GM23338 (cell line): ENCODE measurements at regions not wholly inside any gene's neighbourhood (a gene's known extent, or its start where the extent isn't known, plus 50 kb on each side); places are given as distances from the start of the nearest gene placed in this dataset.
"Not testable (repeated sequence)": the region's sequence is repeated elsewhere in the genome, so short reads cannot be mapped to it uniquely, and the experiment has no call there.

ENCODE experiments used
- ATAC-seq: fragments of 200-7000 bp; cut with Tn5 transposase; 3 replicates; pipeline ENCODE4 v1.9.1; 2020
- DNase-seq: peaks from one replicate; pipeline ENCODE4 v3.0.0-alpha.2; 2015; ENCODE audit warnings: low spot score
- H2AFZ ChIP-seq: fragments of 200-600 bp; sonication (generic); 2 replicates; pipeline ENCODE4 v1.8.0; 2016; ENCODE audit warnings: antibody characterized with exemption, mild to moderate bottlenecking, moderate library complexity
- H3F3A ChIP-seq: fragments of 200-600 bp; sonication (generic); replicated peaks from 2 replicates; pipeline ENCODE4 v1.8.0; 2017; ENCODE audit warnings: antibody characterized with exemption, mixed run types, low read depth
- H3K27ac ChIP-seq: fragments of 200-600 bp; sonication (generic); 2 replicates; pipeline ENCODE4 v1.6.1; 2016; ENCODE audit warnings: low read depth
- H3K27me3 ChIP-seq: fragments of 200-600 bp; sonication (generic); 2 replicates; pipeline ENCODE4 v1.8.0; 2016; ENCODE audit warnings: mild to moderate bottlenecking, mixed run types, moderate library complexity; ENCODE audit not compliant: insufficient read depth
- H3K36me3 ChIP-seq: fragments of 200-600 bp; sonication (generic); 2 replicates; pipeline ENCODE4 v1.8.0; 2016; ENCODE audit warnings: mild to moderate bottlenecking; ENCODE audit not compliant: insufficient read depth
- H3K4me1 ChIP-seq: fragments of 200-600 bp; sonication (generic); 2 replicates; pipeline ENCODE4 v1.8.0; 2016; ENCODE audit warnings: mild to moderate bottlenecking, moderate library complexity; ENCODE audit not compliant: insufficient read depth
- H3K4me2 ChIP-seq: fragments of 200-600 bp; sonication (generic); 2 replicates; pipeline ENCODE4 v1.7.1; 2017; ENCODE audit warnings: mixed run types
- H3K4me3 ChIP-seq: fragments of 200-600 bp; sonication (generic); 2 replicates; pipeline ENCODE4 v1.6.1; 2016; ENCODE audit warnings: mixed run types
- H3K79me2 ChIP-seq: fragments of 200-600 bp; sonication (generic); replicated peaks from 2 replicates; pipeline ENCODE4 v1.8.0; 2017; ENCODE audit warnings: mild to moderate bottlenecking; ENCODE audit not compliant: insufficient read depth
- H3K9me2 ChIP-seq: fragments of 200-600 bp; sonication (generic); 2 replicates; pipeline ENCODE4 v1.8.0; 2017; ENCODE audit not compliant: insufficient read depth
- H4K20me1 ChIP-seq: fragments of 200-600 bp; sonication (generic); replicated peaks from 2 replicates; pipeline ENCODE4 v1.8.0; 2017; ENCODE audit warnings: mild to moderate bottlenecking; ENCODE audit not compliant: insufficient read depth
- H3K27ac Mint-ChIP-seq: 2 replicates; pipeline ENCODE4 v1.8.0; 2020; ENCODE audit warnings: inconsistent platforms, mild to moderate bottlenecking, moderate library complexity, mixed read lengths
- H3K27me3 Mint-ChIP-seq: 3 replicates; pipeline ENCODE4 v1.8.0; 2022; ENCODE audit warnings: low read depth, mild to moderate bottlenecking, moderate library complexity, mixed read lengths, inconsistent platforms; ENCODE audit not compliant: insufficient read depth, poor library complexity
- H3K36me3 Mint-ChIP-seq: 3 replicates; pipeline ENCODE4 v1.8.0; 2021; ENCODE audit warnings: low read depth, mild to moderate bottlenecking, inconsistent platforms, moderate library complexity, mixed read lengths
- H3K4me1 Mint-ChIP-seq: 3 replicates; pipeline ENCODE4 v1.8.0; 2020; ENCODE audit warnings: mild to moderate bottlenecking, inconsistent platforms, mixed read lengths
- H3K4me3 Mint-ChIP-seq: 3 replicates; pipeline ENCODE4 v1.8.0; 2021; ENCODE audit warnings: moderate library complexity, mild to moderate bottlenecking, inconsistent platforms, mixed read lengths
- H3K9me3 Mint-ChIP-seq: 3 replicates; pipeline ENCODE4 v1.8.0; 2020; ENCODE audit warnings: moderate library complexity, mild to moderate bottlenecking, inconsistent platforms, mixed read lengths
- CREB1 ChIP-seq: fragments of 250-450 bp; sonication (Bioruptor Pico); IDR thresholded peaks from 2 replicates; pipeline ENCODE4 v1.5.0; 2020; ENCODE audit warnings: low read depth, mild to moderate bottlenecking, moderate library complexity
- EZH2 ChIP-seq: fragments of 200-600 bp; sonication (generic); IDR thresholded peaks from one replicate; pipeline ENCODE4 v1.8.0; 2017; ENCODE audit warnings: antibody characterized with exemption, mild to moderate bottlenecking, low read depth; ENCODE audit not compliant: unreplicated experiment
- JUNB ChIP-seq: IDR thresholded peaks from one replicate; pipeline ENCODE4 v1.6.1; 2016; ENCODE audit warnings: antibody characterized with exemption; ENCODE audit not compliant: unreplicated experiment
- NANOG ChIP-seq: IDR thresholded peaks from 2 replicates; pipeline ENCODE4 v1.6.1; 2016; ENCODE audit warnings: antibody characterized with exemption, borderline replicate concordance
- STAT1 ChIP-seq: IDR thresholded peaks from one replicate; pipeline ENCODE4 v1.6.1; 2016; ENCODE audit warnings: antibody characterized with exemption; ENCODE audit not compliant: unreplicated experiment
- ZNF114 ChIP-seq: fragments of 250-450 bp; sonication (Bioruptor Pico); IDR thresholded peaks from 2 replicates; pipeline ENCODE4 v1.5.0; 2020; ENCODE audit warnings: mild to moderate bottlenecking, moderate library complexity
- TF ChIP-seq, protein P1 (sequence below): IDR thresholded peaks from 2 replicates; pipeline ENCODE4 v1.6.1; 2016; ENCODE audit warnings: antibody characterized with exemption
- TF ChIP-seq, protein P2 (sequence below): IDR thresholded peaks from one replicate; pipeline ENCODE4 v1.6.1; 2018; ENCODE audit warnings: antibody characterized with exemption; ENCODE audit not compliant: unreplicated experiment
- TF ChIP-seq, protein P3 (sequence below), 2 experiments: fragments of 200-600 bp in 1 of 2; sonication (generic) in 1 of 2; conservative IDR thresholded peaks; 2 replicates each; pipeline versions ENCODE4 v1.5.1 to v1.6.1; 2016 to 2017; ENCODE audit warnings: antibody characterized with exemption in 2 of 2, low read depth in 2 of 2, mild to moderate bottlenecking in 2 of 2, moderate library complexity in 1 of 2
- TF ChIP-seq, protein P4 (sequence below): fragments of 250-450 bp; sonication (Bioruptor Pico); IDR thresholded peaks from 2 replicates; pipeline ENCODE4 v1.5.0; 2020; ENCODE audit warnings: mild to moderate bottlenecking, moderate library complexity

DNA sequence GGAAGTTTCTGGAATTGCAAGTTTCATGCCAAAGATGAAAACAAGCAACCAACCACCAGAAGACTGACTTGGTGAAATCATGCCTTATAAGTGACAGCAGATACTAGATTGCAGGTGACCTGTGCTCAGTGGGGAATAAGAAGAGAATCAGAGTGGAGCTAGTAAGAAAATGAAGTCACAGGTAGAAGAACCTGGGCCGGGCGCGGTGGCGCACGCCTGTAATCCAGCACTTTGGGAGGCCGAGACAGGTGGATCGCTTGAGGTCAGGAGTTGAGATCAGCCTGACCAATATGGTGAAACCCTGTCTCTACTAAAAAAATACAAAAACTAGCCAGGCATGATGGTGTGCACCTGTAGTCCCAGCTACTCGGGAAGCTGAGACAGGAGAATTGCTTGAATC is 251.7 kb upstream of the PODXL start:
- H3K4me3 ChIP-seq, ATAC-seq, H3K4me2 ChIP-seq, H3K79me2 ChIP-seq, H3K4me3 Mint-ChIP-seq, H3K27me3 ChIP-seq, DNase-seq, H3K4me1 Mint-ChIP-seq, H3K27ac ChIP-seq, H3K27ac Mint-ChIP-seq, H4K20me1 ChIP-seq, H2AFZ ChIP-seq, H3K36me3 Mint-ChIP-seq, H3K27me3 Mint-ChIP-seq, H3F3A ChIP-seq, H3K36me3 ChIP-seq, H3K4me1 ChIP-seq, H3K9me3 Mint-ChIP-seq: not testable (repeated sequence)
- H3K9me2 ChIP-seq, result peaks cover 12% of the 10 kb centered on the region; the same call in 1 of the 2 replicates

DNA sequence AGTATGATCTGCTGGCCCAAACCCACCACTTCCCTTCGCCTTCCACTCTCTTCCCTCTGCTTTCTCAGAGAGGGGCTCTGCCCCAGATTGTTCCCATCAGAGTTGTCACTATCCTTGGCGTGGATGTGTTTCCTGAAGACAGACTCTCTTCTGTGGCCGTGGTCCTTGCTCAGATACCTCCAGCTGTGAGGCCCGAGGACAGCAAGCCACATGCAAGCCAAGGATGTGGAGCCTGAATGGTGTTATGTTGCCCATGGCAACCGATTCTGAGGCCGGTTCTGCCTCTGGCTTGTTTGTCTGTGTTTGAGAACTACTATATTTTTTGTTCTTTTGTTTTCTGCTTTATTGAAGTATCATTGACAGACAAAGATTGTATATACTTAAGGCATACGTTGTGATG is 247.4 kb upstream of the PODXL start:
- H3K27ac ChIP-seq, result no peak overlapping the region
- peaks cover 9% of the 10 kb centered on the region for H3K4me1 ChIP-seq
- no peak overlapping the region for H3K4me3 ChIP-seq
- ATAC-seq (no peak), DNase-seq (peak; percentile 11)
- H3K4me2 ChIP-seq, result no peak overlapping the region
- peaks cover 12% of the 10 kb centered on the region; the same call in 1 of the 2 replicates for H3K9me2 ChIP-seq
- H3K79me2 ChIP-seq, result no peaks in the 10 kb centered on the region
- H3K27ac Mint-ChIP-seq, result no peak overlapping the region
- H3F3A ChIP-seq, result no peaks in the 10 kb centered on the region
- H3K36me3 Mint-ChIP-seq, result no peaks in the 10 kb centered on the region
- peaks cover 12% of the 10 kb centered on the region for H3K4me1 Mint-ChIP-seq
- H4K20me1 ChIP-seq, result no peaks in the 10 kb centered on the region
- H3K27me3 Mint-ChIP-seq, result no peaks in the 10 kb centered on the region
- H2AFZ ChIP-seq, result no peak overlapping the region
- H3K4me3 Mint-ChIP-seq, result no peak overlapping the region
- H3K36me3 ChIP-seq, result no peaks in the 10 kb centered on the region
- H3K9me3 Mint-ChIP-seq, result no peaks in the 10 kb centered on the region
- H3K27me3 ChIP-seq, result no peaks in the 10 kb centered on the region
- TF ChIP-seq STAT1 (no peak), ZNF114 (CRISPR knock-in tag) (no peak), NANOG (no peak), CREB1 (CRISPR knock-in tag) (no peak), JUNB (no peak), EZH2 (no peak)
- TF ChIP-seq, protein P1, sequence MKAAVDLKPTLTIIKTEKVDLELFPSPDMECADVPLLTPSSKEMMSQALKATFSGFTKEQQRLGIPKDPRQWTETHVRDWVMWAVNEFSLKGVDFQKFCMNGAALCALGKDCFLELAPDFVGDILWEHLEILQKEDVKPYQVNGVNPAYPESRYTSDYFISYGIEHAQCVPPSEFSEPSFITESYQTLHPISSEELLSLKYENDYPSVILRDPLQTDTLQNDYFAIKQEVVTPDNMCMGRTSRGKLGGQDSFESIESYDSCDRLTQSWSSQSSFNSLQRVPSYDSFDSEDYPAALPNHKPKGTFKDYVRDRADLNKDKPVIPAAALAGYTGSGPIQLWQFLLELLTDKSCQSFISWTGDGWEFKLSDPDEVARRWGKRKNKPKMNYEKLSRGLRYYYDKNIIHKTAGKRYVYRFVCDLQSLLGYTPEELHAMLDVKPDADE, result no peak
- TF ChIP-seq, protein P2, sequence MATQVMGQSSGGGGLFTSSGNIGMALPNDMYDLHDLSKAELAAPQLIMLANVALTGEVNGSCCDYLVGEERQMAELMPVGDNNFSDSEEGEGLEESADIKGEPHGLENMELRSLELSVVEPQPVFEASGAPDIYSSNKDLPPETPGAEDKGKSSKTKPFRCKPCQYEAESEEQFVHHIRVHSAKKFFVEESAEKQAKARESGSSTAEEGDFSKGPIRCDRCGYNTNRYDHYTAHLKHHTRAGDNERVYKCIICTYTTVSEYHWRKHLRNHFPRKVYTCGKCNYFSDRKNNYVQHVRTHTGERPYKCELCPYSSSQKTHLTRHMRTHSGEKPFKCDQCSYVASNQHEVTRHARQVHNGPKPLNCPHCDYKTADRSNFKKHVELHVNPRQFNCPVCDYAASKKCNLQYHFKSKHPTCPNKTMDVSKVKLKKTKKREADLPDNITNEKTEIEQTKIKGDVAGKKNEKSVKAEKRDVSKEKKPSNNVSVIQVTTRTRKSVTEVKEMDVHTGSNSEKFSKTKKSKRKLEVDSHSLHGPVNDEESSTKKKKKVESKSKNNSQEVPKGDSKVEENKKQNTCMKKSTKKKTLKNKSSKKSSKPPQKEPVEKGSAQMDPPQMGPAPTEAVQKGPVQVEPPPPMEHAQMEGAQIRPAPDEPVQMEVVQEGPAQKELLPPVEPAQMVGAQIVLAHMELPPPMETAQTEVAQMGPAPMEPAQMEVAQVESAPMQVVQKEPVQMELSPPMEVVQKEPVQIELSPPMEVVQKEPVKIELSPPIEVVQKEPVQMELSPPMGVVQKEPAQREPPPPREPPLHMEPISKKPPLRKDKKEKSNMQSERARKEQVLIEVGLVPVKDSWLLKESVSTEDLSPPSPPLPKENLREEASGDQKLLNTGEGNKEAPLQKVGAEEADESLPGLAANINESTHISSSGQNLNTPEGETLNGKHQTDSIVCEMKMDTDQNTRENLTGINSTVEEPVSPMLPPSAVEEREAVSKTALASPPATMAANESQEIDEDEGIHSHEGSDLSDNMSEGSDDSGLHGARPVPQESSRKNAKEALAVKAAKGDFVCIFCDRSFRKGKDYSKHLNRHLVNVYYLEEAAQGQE, result no peak
- TF ChIP-seq, protein P3, sequence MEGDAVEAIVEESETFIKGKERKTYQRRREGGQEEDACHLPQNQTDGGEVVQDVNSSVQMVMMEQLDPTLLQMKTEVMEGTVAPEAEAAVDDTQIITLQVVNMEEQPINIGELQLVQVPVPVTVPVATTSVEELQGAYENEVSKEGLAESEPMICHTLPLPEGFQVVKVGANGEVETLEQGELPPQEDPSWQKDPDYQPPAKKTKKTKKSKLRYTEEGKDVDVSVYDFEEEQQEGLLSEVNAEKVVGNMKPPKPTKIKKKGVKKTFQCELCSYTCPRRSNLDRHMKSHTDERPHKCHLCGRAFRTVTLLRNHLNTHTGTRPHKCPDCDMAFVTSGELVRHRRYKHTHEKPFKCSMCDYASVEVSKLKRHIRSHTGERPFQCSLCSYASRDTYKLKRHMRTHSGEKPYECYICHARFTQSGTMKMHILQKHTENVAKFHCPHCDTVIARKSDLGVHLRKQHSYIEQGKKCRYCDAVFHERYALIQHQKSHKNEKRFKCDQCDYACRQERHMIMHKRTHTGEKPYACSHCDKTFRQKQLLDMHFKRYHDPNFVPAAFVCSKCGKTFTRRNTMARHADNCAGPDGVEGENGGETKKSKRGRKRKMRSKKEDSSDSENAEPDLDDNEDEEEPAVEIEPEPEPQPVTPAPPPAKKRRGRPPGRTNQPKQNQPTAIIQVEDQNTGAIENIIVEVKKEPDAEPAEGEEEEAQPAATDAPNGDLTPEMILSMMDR (conservative IDR thresholded peaks at IDR 0.05; ENCODE audit: low read depth in 2 of 2), result no peak
- TF ChIP-seq, protein P4, sequence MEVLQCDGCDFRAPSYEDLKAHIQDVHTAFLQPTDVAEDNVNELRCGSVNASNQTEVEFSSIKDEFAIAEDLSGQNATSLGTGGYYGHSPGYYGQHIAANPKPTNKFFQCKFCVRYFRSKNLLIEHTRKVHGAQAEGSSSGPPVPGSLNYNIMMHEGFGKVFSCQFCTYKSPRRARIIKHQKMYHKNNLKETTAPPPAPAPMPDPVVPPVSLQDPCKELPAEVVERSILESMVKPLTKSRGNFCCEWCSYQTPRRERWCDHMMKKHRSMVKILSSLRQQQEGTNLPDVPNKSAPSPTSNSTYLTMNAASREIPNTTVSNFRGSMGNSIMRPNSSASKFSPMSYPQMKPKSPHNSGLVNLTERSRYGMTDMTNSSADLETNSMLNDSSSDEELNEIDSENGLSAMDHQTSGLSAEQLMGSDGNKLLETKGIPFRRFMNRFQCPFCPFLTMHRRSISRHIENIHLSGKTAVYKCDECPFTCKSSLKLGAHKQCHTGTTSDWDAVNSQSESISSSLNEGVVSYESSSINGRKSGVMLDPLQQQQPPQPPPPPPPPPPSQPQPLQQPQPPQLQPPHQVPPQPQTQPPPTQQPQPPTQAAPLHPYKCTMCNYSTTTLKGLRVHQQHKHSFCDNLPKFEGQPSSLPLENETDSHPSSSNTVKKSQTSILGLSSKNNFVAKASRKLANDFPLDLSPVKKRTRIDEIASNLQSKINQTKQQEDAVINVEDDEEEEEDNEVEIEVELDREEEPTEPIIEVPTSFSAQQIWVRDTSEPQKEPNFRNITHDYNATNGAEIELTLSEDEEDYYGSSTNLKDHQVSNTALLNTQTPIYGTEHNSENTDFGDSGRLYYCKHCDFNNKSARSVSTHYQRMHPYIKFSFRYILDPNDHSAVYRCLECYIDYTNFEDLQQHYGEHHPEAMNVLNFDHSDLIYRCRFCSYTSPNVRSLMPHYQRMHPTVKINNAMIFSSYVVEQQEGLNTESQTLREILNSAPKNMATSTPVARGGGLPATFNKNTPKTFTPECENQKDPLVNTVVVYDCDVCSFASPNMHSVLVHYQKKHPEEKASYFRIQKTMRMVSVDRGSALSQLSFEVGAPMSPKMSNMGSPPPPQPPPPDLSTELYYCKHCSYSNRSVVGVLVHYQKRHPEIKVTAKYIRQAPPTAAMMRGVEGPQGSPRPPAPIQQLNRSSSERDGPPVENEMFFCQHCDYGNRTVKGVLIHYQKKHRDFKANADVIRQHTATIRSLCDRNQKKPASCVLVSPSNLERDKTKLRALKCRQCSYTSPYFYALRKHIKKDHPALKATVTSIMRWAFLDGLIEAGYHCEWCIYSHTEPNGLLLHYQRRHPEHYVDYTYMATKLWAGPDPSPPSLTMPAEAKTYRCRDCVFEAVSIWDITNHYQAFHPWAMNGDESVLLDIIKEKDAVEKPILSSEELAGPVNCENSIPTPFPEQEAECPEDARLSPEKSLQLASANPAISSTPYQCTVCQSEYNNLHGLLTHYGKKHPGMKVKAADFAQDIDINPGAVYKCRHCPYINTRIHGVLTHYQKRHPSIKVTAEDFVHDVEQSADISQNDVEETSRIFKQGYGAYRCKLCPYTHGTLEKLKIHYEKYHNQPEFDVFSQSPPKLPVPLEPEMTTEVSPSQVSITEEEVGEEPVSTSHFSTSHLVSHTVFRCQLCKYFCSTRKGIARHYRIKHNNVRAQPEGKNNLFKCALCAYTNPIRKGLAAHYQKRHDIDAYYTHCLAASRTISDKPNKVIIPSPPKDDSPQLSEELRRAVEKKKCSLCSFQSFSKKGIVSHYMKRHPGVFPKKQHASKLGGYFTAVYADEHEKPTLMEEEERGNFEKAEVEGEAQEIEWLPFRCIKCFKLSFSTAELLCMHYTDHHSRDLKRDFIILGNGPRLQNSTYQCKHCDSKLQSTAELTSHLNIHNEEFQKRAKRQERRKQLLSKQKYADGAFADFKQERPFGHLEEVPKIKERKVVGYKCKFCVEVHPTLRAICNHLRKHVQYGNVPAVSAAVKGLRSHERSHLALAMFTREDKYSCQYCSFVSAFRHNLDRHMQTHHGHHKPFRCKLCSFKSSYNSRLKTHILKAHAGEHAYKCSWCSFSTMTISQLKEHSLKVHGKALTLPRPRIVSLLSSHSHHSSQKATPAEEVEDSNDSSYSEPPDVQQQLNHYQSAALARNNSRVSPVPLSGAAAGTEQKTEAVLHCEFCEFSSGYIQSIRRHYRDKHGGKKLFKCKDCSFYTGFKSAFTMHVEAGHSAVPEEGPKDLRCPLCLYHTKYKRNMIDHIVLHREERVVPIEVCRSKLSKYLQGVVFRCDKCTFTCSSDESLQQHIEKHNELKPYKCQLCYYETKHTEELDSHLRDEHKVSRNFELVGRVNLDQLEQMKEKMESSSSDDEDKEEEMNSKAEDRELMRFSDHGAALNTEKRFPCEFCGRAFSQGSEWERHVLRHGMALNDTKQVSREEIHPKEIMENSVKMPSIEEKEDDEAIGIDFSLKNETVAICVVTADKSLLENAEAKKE (CRISPR knock-in tag), result no peak
